RPMI7951 (cell line): ENCODE measurements at regions not wholly inside any gene's neighbourhood (a gene's known extent, or its start where the extent isn't known, plus 50 kb on each side); places are given as distances from the start of the nearest gene placed in this dataset.
"Not testable (repeated sequence)": the region's sequence is repeated elsewhere in the genome, so short reads cannot be mapped to it uniquely, and the experiment has no call there.

Experiments
- DNase-seq: peaks from one replicate; pipeline ENCODE4 v3.0.0-alpha.2; 2012; ENCODE audit warnings: low read depth

DNA sequence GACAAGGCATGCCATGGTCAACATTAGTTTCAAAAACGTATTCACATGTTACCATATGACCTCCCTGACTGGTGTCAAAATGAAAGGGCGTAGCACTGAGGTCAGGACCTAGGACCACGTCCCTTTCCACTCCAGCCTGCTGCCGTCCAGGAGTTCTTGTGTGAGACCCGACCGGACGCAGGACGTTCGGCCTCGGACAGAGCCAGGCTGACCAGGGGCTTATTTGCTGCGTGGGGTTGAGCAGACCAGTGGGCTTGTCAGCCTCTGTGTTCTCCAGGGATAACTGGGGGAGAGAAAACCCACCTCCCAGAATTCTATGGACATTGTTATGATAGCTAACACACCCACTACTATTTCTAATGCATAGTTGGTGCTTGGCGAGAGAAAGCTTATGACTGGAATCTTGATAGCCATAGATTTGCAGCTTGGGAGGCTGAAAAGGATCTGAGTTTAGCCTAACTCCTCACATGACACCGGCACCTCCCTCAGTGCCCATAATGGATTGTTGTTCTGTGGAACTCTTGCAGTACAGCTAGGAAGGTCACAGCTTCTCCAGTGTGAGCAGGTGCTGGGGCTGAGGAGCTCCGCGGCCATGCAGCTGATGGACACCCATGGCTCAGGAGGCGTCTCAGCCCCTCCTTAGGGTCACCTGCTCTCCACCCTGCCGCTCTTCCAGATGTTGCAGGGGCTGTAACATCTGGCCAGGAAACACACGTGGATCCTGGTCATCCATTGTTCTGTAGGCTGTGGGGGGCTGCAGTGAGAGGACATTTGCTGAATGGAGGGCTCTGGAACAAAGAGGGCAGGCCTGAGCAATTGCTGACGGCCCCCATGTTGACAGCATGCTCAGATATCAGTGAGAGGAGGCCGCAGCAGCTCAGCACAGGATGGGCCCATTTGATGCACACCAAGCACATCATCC, 368.4 kb downstream of the IRX2 start:
- no peak for DNase-seq

DNA sequence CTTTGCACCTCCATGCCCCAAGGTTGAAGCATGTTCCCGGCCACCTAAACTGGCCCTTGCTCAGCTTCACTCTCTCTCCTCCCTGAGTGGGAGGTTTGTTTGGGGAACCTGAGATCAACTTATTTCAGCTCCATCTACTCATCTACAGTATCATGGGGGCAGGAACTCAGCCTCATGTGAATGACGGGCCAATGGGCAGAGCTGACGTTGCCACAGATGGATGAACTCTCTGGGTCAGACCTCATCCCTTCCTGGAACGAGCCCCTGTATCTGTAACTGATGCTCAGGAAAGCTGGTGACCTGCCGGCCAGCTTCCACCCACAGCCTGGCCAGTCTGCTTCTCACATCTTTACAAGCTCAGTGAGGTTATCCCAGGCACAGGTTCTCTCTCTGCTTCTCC, 369.6 kb downstream of the IRX2 start:
- DNase-seq = no peak

DNA sequence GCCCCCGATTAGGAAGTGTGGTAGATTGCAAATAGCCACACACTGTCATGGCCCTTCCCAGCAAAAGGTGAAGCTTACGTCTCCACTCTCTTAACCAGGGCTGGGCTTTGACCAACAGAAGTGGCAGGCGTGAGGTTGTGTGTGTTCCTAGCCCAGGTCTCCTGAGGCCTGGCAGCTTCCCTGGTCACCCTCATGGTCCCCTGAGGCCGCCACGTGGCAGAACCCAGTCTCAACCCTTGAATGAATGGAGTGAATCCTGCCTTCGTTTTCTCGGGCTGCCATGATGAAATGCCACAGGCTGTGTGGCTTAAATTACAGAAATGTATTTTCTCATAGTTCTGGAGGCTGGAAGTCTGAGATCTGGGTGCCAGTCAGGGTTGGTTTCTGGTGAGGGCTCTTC, 370.4 kb downstream of the IRX2 start:
- DNase-seq = no peak

DNA sequence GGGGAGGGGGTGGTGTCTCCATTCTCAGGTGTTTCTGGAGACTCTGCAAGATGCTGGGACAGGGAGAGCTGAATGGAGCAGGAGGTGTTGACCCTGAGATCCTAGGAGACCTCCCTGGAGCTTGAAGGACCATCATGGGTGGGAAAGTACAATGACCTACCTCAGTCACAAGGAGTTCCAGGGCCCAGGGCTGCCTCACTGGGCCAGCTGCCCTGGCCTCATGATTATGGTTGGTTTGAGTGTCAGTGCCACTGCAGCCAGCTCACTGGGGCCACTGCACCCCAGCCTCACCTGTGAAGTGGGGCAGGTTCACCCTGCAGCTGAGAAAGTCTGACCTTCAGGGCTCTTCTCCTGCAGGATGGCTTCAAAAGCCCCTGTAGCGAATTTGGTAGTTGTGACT, 372.5 kb downstream of the IRX2 start:
- DNase-seq = no peak

DNA sequence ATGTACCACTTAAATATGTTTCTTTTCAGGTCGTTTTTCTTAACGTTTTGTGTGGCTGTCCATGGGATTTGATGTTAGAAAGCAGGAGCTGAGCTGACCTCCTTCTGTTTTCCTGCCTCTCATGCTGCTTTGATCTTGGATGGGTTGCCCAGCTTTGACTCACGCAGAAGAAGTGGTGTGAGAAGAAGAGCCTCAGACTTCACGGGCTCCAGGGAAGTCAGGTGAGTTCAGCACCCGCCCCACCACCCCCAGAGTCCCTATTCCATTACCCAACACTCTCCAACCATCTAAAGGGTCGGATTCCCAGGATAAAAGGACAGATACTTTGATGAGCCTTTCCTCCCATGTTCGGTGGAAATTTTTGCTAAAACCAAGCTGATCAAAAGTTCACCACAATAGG, 373.4 kb downstream of the IRX2 start:
- DNase-seq = no peak

DNA sequence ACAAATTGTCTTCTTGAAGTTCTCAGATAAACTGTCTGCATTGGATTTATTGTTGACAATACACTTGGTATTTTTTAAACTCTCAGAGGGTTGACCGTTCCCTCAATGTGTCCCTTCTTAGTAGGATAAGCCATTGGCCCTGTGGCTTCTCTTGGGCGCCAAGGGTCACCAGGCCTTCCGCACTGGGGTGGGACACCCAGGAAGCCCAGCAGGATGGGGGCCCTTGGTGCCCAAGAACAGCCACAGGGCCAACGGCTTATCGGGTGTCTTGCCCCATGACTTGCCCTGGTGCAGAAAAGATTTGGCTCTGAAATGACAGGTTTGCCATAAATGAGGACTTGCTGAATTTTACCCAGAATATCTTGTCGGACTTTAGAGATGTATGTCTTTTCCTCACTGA, 375.0 kb downstream of the IRX2 start:
- DNase-seq = no peak

DNA sequence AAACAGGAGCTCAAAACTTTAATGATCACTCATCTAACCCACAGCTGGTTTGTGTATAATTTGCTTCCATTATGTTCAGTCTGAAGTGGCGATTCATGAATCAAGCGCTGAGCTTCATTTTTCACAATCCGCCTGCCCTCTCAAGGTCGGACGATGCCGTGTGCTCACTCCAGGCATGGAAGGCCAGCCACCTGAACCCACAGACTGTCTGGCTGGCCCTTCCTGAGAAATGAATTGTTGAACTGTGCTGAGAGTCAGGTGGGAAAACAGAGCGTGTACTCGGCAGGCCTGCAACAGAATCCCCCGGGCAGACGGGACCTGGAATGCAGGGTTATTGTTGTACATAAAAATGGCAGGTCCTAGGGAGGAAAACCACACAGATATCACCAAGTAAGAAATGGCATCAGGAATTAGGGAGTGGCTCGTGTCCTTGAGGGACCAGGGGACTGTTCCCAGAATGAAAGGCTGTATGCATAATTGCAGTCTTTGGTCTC, 375.7 kb downstream of the IRX2 start:
- DNase-seq = no peak

DNA sequence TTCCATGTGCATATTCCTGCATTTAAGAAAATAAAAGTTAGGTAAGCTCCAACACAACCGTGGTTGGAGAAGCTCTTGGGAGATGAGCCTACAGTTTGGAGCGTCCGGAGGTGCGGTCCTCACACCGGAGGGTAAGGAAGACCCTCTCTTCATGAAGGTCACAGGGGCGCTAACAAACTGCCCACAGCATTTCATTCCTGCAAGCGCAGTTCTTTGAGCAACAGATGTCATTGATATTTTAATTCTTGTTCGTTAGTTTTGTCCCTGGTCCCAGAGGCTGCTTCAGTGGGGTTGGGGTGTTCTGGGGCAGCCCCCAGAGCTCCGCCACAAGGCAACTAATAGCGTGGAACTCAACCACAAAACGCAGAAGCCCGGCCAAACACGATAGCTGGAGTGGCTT, 376.2 kb downstream of the IRX2 start:
- no peak for DNase-seq

DNA sequence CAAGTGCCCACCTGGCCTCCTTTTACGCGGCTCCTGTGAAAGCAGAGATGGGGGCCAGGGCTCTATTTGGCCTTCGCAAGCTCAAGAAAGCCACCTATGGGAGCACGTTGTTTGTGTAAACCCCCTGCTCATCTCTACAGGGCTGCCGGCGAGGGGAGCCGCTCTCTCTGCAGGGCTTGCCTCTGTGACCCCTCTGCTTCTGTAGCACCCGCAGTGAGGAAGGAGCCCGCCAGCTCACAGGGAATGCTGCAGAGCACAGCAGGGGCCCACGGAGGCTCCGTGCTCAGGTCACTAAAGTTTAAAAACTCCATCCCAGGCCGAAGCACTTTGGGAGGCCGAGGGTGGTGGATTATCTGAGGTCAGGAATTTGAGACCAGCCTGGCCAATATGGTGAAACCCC, 376.8 kb downstream of the IRX2 start:
- no peak for DNase-seq

DNA sequence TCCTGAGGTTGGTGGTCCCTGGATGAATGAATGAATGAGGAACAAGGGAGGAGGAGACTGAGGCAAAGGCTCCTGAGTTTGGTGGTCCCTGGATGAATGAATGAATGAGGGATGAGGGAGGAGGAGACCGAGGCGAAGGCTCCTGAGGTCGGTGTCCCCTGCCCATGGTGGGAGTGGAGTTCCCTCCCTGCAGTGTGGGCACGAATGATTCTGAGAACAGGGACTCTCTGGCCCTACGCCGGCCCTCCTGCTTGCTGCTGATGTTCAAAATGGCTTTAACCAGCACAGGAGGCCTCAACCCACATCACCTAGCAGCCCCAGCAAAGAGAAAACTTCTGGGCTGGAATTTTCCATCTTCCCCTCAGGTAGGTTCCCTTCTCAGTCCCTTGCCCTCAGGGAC, 377.8 kb downstream of the IRX2 start:
- no peak for DNase-seq

DNA sequence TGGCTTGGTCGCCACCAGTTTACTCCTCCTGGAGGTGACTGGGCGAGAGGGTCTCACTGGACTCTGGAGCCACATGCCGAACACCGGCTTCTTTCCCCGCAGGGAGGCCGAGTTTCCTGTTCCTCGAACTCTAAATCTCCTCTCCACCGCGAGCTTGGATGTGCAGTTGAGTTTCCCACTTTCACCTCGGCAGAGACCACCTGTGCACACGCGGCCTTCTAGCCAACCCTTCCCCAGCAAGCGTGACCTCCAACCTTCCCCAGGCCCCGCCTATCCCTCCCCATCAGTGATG, 380.1 kb downstream of the IRX2 start:
- DNase-seq = no peak

DNA sequence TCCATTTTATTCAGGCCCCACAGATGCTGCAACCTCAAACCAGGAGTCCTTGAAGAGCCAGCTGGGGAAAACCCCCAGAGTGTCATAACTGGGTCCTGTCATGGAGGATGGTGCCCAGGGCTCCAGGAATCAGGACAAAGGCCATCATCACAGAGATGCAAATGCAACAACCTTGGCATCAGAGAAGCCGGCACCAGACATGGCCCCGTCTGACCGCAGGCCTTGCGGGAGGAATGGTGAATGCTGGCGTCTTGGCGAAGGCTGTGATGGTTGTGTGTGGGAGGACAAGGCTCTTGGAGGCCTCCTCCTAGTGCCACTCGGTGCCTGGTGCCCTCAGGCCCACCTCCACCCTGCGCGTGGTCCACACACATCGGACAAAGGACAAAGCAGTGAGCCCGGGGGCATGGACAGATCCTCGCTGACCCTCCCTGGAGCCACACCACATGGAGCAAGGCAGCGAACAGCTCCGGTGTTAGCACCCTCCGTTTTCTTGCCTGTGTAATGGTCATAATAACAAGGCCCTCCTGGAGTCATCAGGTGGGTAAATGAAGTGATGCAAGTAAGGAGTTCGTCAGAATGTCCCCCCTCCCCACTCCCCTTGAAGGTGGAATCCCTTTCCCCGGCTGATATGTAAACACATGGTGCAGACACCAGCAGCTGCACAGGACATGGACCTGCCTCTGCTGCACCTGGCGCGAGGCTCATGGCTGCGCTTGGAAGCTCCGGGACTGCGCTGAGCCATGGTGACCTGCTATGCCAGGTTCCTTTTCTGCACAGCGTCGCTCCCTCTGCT, 380.7 kb downstream of the IRX2 start:
- no peak for DNase-seq

DNA sequence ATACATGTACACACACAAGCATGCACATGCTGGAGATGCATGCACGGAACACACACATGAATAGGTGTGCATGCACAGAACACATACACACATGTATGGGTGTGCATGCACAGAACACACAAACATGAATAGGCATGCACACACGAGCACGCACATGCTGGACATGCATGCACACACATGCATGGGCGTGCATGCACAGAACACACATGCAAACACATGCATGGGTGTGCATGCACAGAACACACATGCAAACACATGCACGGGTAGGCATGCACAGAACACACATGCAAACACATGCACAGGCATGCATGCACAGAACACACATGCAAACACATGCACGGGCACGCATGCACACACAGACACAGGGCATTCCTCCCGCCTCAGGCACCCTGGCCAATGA, 382.3 kb downstream of the IRX2 start:
- DNase-seq = no peak

DNA sequence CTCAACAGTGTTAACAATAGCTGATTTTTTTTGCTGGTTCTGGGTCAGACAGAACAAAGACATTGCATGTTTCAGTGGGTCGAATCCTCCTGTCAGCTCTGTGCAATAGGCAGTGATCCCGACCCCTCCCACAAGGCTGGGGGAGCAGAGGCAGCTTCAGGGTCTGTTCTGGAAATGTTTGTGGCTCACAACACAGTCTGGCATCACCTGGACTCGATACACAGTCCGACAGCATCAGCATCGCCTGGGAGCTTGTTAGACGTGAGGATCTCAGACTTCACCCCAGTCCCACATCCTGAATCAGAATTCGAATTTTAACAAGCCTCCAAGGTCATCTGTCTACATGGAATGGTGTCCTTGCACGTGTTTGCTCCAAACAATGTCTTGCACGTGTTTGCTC, 384.7 kb downstream of the IRX2 start:
- no peak for DNase-seq

DNA sequence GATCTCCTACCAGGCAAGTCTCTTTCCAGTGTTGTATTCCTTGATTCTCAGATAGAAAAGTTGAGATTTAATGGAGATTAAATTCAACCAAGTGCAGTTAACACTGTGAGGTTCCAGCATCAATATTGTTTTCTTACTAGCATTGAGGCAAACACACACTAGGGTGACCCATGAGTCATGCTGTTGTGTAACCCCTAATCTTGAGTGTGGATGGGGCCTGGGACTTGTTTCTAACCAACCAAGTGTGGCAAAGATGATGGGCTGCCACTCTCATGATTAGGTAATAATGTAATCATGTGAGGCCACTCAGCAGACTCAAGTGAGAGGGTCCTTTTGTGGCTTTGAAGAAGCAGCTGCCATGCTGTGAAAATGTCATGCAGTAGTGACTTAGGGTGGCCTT, 394.2 kb downstream of the IRX2 start:
- DNase-seq = no peak

DNA sequence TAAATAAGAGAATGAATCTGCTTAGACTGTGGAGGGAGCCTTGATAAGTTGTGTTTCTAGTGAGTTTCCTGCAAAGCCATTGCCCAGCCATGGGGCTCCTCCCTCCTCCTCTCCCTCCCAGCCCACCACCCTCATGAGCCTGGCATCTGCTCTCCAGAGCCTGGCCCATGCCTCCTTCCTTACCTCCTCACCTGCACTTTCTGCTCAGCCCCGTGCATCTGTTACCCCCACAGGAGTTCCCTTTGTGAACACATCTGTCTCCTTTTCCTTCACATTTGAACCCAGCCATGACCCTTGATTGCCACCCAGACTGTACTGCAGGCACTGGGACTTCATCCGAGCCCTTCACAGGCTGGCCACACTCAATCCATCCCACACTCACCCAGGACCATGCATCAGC, 395.6 kb downstream of the IRX2 start:
- DNase-seq = no peak

DNA sequence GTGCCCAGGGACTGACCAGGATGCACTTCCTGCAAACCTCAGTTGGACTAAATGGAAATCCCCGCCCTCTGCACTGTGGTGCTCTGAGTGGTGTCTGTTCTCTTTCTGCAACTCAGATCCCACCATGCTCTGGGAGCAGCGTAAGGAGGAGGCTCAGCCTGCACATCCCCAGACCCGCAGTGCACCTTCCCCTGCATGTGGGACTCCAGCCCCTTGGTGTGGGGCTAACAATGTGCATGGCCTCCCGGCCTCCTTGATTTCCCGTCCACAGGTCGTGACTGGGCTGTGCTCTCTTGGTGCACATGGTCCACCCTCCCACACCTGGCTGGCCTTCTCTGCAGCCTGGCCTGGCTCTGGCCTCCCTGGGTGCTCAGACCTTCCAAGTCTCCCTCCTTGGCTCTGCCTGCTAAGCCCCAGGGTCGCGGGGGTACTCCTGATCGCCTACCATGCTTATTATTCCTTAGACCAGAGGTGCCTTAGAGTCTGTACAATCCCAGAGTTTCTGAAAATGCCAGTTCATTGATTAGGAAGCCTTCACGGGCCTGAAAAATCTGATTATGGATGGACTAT, 397.5 kb downstream of the IRX2 start:
- DNase-seq = no peak

DNA sequence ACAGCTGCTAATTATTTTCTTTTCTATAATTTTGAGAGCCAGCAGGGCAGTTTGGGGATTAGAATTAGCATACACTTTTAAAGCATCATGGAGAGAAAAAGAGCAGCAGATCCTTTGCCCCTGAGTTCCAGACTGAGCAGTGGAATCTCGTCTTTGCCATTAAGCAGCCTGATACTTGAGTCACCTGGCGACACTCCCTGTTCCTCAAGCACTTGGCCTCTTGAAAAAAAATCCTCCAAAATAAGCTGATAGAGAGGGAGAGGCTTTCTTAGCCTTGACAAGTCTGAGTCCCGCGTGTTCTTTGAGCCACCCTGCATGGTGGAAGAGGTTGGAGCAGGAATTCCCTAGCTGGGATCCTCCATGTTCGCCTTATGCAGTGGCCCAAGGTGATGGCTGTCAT, 398.3 kb downstream of the IRX2 start:
- DNase-seq = no peak

DNA sequence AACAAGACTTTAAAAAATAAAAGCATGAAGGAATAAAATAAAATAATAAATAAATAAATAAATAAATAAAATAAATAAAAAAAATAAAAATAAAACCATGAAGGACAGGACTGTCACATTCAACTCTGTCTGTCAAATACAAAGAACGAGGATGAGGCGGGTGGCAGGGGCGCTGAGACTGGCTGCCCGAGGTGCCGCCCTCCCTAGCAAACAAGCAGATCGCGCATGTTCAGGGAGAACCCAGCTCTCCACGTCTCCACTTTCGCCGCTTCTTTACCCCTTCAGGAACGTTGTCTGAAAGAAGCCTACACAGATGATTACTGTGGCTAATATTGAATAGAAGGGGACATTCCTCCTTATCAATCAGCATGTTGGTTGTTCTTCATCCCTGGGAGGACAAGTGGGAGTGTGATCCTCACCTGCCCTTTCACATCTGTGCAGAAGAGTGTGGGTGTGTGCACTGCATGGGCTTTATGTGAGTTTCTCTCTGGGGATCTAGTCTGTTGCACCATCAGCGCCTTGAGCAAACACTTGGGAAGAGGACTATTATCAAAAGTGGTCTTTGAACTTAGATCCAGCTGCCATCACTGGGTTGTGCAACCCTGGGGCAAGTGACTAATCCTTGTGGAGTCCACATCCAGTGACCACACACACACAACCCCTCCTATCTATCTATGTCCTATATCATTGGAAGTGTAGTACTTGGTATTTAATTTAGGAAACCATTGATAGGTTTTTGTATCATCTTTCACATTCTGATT, 399.2 kb downstream of the IRX2 start:
- no peak for DNase-seq

DNA sequence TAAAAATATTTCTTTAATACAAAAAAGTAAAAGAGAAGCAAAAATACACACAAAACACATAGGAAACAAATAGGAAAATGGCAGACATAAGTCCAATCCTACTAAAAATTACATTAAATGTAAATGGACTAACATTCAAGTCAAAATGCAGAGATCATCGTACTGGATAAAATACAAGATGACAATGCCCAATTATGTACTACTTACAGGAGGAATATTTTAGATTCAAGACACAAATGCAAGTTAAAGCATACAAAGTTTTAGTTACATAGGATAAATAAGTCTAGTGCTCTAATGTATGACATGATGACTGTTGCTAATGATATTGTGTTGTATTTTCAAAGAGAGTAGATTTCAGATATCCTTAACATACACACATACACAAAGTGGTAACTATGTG, 401.7 kb downstream of the IRX2 start:
- not testable (repeated sequence) for DNase-seq

DNA sequence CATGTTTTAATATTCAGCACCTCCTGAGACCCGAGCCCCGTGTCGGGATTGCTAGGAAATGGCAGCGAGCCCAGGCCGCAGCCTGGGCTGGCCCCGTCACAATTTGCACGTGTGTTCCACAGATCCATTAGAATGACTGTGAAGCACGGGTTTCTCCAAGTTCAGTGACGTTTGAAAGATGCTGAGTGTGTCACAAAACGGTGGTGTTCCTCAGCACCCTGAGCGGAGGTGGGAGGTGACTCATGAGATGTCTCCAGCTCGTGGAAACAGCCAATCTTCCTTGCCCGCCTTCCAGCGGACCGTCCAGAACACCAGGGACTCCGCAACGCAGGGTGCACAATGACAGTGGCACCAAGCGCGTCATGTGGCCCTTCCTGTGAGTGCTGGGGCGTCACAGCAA, 412.8 kb downstream of the IRX2 start:
- no peak for DNase-seq
